ENCODE measurements at regions not wholly inside any gene's neighbourhood (a gene's known extent, or its start where the extent isn't known, plus 50 kb on each side); places are given as distances from the start of the nearest gene placed in this dataset.

DNA sequence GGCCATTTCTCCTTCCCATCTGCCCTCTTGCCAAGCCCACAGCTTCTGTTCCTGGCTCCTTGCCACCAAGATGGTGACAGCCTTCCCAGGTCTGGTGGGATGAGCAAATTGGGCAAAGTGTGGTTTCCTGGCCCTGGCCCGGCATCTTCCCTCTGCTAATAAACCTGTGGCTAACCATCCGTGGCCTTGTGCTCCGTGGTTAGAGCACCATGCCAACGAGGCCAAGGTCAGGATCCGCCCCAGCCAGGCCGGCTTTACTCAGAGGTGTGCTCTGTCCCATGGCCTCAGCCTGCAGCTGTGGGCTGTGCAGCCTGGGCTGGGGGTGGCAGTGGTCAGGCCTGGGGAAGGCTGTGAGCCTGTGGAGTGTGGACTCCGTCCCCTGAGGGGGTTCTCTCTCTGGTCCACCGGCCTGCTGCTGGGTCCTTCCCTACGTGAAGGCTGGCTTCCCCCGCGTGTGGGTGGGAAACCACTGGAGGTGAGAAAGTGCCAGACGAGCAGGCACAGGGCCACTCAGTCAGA is 117.4 kb downstream of the VEGFA start:
- TF ChIP-seq, protein P1, sequence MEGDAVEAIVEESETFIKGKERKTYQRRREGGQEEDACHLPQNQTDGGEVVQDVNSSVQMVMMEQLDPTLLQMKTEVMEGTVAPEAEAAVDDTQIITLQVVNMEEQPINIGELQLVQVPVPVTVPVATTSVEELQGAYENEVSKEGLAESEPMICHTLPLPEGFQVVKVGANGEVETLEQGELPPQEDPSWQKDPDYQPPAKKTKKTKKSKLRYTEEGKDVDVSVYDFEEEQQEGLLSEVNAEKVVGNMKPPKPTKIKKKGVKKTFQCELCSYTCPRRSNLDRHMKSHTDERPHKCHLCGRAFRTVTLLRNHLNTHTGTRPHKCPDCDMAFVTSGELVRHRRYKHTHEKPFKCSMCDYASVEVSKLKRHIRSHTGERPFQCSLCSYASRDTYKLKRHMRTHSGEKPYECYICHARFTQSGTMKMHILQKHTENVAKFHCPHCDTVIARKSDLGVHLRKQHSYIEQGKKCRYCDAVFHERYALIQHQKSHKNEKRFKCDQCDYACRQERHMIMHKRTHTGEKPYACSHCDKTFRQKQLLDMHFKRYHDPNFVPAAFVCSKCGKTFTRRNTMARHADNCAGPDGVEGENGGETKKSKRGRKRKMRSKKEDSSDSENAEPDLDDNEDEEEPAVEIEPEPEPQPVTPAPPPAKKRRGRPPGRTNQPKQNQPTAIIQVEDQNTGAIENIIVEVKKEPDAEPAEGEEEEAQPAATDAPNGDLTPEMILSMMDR (conservative IDR thresholded peaks at IDR 0.05 in 1 of 2, IDR thresholded peaks at IDR 0.05 in 1 of 2; ENCODE audit: extremely low read depth in 1 of 2, insufficient read depth in 1 of 2, low read depth in 1 of 2, low read length in 2 of 2), result no peak
- TF ChIP-seq EZH2 (IDR thresholded peaks at IDR 0.05; ENCODE audit: borderline replicate concordance, low read length), result no peak
